Myocyte (in vitro differentiated cells): ENCODE measurements at regions not wholly inside any gene's neighbourhood (a gene's known extent, or its start where the extent isn't known, plus 50 kb on each side); places are given as distances from the start of the nearest gene placed in this dataset.

Source experiments
- DNase-seq: peaks from one replicate; pipeline ENCODE4 v3.0.0-alpha.2; 2012; ENCODE audit warnings: low read depth

DNA sequence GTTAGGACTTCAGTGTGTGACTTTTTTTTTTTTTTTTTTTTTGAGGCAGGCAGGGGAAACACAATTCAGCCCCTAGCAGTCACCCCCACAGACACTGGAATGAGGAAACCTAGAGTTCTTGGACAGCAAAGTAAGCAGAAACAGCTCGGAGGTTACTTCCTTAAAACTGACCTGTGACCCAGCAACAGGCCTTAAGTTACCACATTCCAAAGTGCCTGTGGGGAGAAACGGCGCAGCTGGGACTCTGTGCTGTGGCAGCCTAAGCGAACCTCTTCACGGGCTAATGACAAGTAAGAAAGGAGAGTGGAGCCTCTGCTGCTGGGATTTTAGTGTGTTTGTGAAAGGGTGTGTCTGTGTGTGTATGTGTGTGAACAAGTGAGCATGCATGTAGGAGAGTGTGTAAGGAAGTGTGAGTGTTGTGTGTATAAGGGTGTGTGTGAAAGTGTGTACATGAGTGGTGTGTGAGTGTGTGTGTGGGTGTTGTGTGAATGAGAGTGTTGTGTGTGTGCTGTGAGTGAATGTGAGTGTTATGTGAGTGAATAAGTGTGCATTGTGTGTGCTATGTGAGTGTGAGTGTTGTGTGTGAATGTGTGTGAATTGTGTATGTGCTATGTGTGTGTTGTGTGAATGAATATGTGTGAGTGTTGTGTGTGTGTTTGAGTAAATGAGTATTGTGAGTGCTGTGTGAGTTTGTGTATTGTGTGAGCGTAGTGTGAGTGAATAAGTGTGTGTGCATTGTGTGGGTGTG is 180.8 kb downstream of the BRINP2 start:
- DNase-seq: peak; percentile 13

DNA sequence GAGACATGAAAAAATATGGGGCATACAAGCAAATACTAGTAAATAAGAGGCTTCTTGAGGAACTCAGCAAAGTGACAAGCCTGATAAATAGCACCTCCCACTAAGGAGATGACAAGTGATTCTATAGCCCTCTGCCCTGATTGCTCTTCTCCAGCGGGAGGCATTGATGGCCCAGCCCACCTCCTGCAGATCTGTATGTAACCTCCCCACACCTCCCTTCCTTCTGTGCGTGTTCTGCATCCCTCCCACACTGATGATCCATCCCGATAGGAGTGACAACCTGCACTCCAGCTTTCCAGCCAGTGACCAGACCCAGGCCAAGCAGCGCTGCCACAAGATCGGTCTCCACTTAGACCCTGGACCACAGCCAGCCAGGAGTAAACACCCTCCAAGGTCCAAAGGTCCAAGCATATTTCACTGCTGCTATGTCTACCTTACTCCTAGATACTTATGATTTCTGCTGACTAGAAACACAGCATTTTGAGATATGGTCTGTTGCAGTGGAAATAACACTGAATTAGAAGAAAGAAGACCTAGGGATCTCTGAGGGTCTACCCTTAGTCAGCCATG is 176.1 kb downstream of the BRINP2 start:
- DNase-seq: no peak

DNA sequence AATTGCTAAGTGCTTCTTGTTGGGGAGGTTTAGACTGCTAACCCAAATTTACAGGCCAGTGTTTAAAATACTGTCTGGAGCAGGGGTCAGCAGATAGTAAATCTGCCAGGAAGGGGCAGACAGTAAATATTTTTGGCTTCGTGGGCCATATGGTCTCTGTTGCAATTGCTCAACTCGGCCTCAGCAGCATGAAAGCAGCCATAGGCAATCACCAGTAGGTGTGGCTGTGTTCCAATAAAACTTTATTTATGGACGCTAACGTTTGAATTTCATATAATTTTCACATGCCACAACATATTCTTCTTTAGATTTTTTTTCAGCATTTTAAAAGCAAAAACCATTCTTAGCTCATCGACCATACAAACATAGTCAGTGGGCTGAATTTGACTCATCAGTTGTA is 172.7 kb downstream of the BRINP2 start:
- no peak for DNase-seq

DNA sequence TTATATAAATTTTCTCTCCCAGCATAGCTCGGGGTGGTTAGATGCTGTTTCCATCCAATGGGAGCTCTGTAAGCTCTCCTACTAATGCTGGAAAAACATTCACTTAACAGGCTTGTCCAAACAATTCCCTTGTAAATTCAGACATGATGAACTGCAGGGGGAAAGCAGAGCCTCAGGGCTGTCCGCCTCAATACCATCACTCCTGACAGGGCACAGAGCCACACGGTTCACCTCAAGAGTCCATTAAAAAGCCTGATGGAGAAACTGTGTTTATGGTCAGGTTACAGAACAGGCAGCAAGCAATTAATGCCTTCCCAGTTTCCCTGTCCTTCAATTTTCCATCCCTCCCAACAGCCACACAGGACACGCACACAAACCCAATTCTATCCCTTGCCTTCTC is 171.0 kb downstream of the BRINP2 start:
- DNase-seq: no peak

DNA sequence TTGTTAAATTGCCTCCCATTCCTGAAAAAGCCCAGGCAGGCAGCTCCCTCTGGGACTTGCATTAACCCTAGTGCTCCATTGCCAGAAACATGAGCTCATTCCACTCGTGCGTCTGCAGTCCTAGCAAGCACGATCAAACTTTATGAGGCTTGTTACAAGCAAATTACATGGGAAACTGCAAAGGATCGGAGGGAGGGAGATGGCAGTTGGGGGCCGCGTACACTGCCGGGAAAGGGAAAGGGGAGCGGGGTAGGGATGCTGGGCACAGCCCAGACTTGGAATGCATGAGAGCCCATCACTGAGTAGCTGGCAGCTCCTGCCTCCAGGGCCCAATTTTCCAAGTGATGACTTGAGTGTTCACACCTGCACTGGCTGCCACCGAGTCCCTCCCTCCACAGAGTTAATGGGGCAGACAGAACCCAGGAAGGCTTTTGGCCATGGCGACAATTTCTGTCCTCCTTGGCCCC is 169.9 kb downstream of the BRINP2 start:
- DNase-seq: no peak

DNA sequence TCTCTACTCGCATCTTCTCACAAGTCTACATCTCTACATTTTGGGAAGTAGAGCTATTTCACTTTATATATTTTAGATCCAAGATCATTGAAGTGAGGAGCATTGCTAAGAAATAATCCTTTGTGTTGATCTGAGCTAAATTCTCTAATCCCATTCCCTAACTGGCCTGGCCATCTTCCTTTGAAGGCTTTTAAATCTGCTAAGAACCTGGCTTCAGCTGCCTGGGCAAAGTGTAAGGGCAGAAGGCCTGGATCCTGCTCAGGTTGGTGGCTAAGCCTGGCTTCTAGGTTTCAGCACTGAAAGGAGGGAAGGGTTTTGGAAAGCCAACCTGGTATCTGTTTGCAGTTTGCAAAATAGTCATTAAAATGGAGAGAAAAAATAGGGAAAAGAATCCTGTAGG is 167.6 kb downstream of the BRINP2 start:
- DNase-seq: no peak

DNA sequence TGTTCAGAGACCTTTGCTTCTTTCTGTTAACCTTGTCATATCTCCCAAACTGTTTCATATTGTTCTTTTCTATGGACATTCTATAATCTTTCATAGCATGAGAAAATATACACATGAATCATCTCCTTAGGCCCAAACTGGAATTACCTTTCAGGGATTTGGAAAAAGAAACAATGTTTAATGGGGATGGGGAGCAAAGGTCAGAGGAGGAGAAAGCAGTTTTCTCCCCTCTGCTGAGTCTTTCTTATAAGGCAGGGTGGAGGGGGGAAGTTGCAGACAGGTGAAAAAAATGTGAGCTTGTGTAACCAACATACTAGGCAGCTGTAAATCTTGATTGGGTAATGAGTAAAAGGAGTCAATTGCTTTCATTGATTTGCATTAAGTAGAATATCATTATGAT is 164.1 kb downstream of the BRINP2 start:
- no peak for DNase-seq

DNA sequence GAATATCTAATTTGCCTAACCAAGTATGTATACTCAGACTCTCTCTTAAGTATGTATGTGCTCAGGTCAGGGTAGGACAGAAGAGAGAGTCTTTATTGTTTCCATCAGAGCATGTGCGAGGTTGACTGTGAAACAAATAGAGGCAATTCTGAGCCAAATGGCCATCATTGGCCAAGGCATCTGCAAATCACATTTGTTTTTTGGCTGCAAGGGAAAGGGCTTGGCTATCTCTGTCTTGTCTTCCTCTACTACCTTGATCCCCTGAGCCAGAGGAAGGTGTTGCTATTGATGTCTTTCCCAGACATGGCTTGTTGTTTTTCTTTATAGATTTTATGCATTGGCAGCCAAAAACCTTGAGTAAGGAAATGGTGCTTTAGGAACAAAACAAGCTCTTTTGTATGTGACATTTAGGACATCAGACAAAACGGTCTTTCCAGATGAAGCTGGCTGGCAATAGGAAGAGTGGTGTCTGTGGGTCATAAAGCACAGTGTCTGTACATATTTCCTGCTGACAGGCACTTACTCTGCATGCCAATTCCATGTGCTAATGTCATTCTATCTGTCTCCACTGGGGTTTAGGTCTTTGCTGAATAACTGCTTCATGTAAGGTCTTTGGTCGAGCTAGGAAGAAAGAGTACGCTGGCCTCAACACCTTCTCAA is 163.3 kb downstream of the BRINP2 start:
- DNase-seq: peak; percentile 3
